Lower leg skin (tissue), 3 donors: ENCODE measurements at regions not wholly inside any gene's neighbourhood (a gene's known extent, or its start where the extent isn't known, plus 50 kb on each side); places are given as distances from the start of the nearest gene placed in this dataset.

ENCODE experiments used
- CTCF ChIP-seq, 3 donors: fragments of 450-650 bp; IDR thresholded peaks; one replicate each; pipeline ENCODE4 v1.5.1; 2016; ENCODE audit warnings: antibody characterized with exemption in 3 of 3, mild to moderate bottlenecking in 3 of 3, moderate library complexity in 2 of 3
- POLR2A ChIP-seq, 2 donors: fragments of 450-650 bp; IDR thresholded peaks; one replicate each; pipeline ENCODE4 v1.6.1; 2016 to 2017; ENCODE audit warnings: antibody characterized with exemption in 2 of 2, mild to moderate bottlenecking in 1 of 2, moderate library complexity in 1 of 2

- no peak for TF ChIP-seq CTCF (IDR thresholded peaks at IDR 0.05)
- no peak for TF ChIP-seq POLR2A (IDR thresholded peaks at IDR 0.05)
These were observed 480.3 kb downstream of the NSUN3 start for GRCh38 chr3:94543161-94543560.
